GM19397 (cell line): ENCODE measurements at regions not wholly inside any gene's neighbourhood (a gene's known extent, or its start where the extent isn't known, plus 50 kb on each side); places are given as distances from the start of the nearest gene placed in this dataset.

ENCODE experiments used
- ATAC-seq: cut with Tn5 transposase; IDR thresholded peaks from one replicate; pipeline ENCODE4 v1.9.1; 2021; ENCODE audit warnings: mild to moderate bottlenecking, moderate library complexity; ENCODE audit not compliant: unreplicated experiment

GRCh38 chr2:144695657-144696056 lies 175.7 kb upstream of the ZEB2 start:
- ATAC-seq: no peak

- no peak for ATAC-seq
These were observed 174.5 kb upstream of the ZEB2 start for GRCh38 chr2:144694456-144694855.

GRCh38 chr2:144693179-144693578 lies 173.3 kb upstream of the ZEB2 start:
- no peak for ATAC-seq

DNA sequence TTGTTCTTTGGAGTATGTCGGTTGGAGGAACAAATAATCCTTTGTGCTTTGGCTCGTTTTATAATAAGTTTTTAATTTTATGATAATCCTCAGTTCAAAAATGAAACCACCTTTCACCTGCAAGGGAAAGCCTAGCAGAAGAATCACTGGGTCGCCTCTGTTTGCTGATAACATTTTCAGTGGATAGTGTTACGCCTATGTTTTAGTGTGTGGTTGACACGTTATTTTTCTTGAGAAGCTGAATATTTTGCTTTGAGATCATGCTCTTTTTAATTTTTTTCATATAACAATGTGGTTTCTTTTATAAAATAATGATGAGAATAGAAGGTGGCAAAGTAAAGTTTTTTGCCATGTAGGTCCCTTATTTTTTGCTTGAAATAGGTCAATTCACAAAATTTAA lies 172.7 kb upstream of the ZEB2 start:
- no peak for ATAC-seq

GRCh38 chr2:144690771-144691170 lies 170.9 kb upstream of the ZEB2 start:
- no peak for ATAC-seq

GRCh38 chr2:144686518-144687215 lies 166.7 kb upstream of the ZEB2 start:
- ATAC-seq: no peak

DNA sequence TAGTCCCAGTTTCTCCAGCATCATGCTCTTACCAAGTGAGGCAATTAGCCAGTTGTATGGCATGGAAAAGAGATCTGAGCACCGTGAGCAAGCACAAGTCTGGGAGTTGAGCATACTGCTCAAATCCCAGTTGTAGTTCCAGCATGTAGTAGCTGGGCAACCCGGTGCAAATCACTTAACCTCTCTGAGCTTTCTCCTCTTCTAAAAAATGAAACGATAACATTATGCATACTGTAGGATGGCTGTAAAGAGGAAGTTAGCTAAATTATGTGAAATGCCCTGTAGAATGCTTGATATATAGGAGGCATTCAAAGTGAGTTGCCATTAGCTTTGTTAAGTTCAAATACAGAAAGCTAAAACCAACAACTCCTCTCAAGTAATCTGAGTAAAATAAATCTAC lies 164.0 kb upstream of the ZEB2 start:
- ATAC-seq: no peak

- no peak for ATAC-seq
These were observed 163.3 kb upstream of the ZEB2 start for GRCh38 chr2:144683107-144683753.

DNA sequence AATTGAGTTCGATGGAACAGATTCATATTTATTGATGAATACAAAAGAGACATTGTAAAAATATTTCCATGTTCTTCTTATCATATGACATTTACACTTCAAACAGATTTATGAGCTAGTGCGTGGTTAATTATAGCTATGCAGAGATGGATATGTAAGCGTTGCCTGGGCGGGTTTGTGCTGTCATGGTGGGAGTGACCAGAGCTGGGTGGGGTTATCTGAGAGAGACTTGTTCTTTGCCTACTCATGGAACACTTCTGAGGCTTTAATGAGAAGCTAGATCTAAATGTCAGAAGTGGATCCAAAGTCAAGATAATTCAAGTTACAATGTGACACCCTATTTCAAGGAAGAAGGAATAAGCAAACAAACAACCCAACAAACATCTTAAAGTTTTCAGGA lies 162.3 kb upstream of the ZEB2 start:
- ATAC-seq: no peak

- ATAC-seq: no peak
These were observed 161.5 kb upstream of the ZEB2 start for GRCh38 chr2:144681389-144681788.

GRCh38 chr2:144679942-144680341 lies 160.0 kb upstream of the ZEB2 start:
- ATAC-seq: no peak

GRCh38 chr2:144678736-144679135 lies 158.8 kb upstream of the ZEB2 start:
- no peak for ATAC-seq

DNA sequence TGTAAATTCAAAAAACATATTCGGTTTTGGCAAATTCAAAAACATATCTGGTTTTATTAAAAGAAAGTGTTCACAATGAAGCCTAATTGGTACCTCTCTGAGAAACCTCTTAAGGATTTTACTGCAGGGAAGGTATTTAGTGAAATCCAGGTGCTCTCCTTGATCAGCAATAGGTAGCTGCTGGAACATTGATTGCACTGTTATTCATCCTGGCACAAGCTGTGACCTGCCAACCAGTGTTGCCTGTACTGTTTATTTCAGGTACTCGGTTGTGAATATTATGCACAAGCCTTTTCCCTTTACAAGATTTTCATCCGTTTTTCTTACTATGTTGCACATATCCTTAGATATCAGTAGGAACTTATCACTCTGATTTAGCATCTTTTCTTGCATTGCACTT lies 155.8 kb upstream of the ZEB2 start:
- no peak for ATAC-seq

DNA sequence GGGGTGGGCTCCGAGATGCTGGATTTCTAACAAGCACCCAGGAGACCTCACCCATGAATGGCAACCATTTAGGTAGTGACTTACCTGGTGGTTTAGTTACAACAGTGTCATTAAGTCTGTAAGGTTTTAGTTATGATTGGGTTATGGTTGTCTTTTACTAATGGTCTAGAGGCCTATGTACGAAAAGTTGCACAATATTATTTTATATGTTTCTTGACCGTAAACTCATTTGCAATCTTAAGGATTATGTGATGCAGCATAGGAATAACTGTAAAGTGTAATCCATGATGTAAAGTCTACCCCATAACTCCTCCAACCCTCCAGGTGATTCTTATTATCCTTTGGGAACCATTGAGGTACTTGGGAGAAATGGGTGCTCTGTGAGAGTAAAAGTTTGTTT lies 155.4 kb upstream of the ZEB2 start:
- ATAC-seq: no peak

- no peak for ATAC-seq
These were observed 154.2 kb upstream of the ZEB2 start for GRCh38 chr2:144674071-144674470.

- ATAC-seq: no peak
These were observed 153.5 kb upstream of the ZEB2 start for GRCh38 chr2:144673456-144673855.

DNA sequence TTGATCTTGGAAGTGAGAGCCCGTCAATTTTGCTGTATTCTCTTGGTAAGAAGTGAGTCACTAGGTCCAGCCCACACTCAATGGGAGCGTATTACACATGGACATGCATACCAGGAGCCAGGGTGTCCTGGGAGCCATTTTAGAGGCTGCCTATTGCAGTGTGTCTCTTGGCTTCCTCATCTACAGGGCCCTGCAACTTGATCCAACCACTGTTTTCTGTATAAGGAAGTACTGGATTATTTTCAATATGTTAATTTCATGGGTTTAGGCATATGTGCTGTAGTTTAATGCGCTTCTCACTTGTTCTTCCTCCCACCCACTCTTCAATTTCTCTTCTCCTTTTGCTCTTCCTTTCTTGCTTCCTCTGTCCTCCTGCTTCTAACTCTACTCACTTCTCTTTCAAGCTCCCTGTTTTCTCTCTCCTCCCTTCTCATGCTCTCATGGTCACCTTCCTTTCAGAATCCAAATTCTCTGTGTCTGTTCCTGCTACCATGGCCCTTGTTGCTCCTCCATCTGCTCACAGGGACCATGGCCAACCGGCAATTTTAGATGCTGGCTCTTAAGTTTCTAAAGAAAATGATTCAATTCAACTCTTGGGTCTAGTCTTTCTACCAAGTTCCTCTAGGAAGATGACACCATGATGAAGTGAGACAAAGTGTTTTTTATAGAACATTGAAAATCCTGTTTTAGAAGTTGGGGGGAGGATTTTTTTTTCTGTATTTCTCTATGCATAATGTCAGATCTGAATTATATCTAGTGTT lies 152.0 kb upstream of the ZEB2 start:
- ATAC-seq: no peak

- no peak for ATAC-seq
These were observed 150.8 kb upstream of the ZEB2 start for GRCh38 chr2:144670738-144671137.

DNA sequence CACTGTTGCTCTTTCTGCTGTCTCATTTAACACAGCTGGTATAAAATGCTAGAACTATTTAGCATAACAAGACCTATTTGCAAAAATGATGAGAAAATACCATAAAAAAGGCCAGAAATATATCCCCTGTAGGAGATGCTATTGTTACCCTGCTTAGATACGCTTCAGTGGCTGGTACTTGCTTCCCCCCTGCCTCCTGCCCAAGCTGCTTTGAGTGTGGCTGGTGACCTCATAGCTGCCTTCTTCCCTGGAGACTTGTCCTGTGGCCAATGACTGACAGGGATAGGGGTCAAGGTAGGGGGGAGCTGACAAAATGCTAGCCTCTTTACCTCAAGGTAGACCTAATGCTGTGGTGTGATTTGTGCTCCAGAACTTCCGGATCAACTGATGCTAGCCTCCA lies 150.2 kb upstream of the ZEB2 start:
- ATAC-seq: no peak

DNA sequence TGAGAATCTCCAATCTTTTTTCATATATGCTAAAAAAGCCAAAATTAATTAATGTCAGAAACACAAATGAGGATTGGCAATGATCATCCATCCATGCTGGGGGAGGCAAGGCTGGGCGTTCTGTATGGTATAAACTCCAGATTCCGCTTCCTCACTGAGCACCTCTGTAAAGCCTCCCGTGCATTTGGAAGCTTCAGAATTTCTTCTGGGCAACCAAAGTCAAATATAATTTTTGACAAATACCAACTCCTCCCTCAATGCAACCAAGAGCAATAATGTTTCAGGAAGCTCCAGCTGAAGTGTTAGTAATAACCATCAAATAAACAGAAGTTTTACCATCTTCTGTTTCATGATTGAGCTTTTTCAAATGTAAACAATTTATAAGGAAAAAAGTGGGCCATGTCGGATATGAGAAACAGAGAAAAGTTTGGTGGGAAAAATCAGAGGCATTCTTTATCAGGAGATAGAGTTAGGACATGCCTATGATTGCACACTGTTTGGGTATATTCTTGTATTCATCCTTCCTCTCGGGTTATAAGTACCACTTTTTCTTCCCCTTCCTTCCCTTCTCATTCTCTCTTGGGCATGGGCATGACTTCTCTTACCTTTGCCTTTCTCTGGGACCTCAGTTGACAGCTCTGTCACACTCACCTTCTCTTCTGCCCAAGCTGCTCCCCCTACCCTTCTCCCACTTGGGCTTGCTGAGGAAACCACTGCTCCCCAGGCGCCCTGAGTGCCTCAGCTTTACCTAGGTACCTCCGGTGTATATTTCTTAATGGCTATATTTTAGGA lies 149.5 kb upstream of the ZEB2 start:
- ATAC-seq: no peak

- ATAC-seq: no peak
These were observed 148.7 kb upstream of the ZEB2 start for GRCh38 chr2:144668493-144669110.
